AG10803 (cell line): ENCODE measurements at regions not wholly inside any gene's neighbourhood (a gene's known extent, or its start where the extent isn't known, plus 50 kb on each side); places are given as distances from the start of the nearest gene placed in this dataset.
"Not testable (repeated sequence)": the region's sequence is repeated elsewhere in the genome, so short reads cannot be mapped to it uniquely, and the experiment has no call there.

Experiments
- DNase-seq: peaks from one replicate; pipeline ENCODE4 v3.0.0; 2010; ENCODE audit warnings: low read depth
- H3K4me3 ChIP-seq: 2 replicates; pipeline ENCODE4 v1.5.1; 2011; ENCODE audit warnings: mild to moderate bottlenecking, low read length, control low read depth
- TF ChIP-seq, protein P1 (sequence below): conservative IDR thresholded peaks from 2 replicates; pipeline ENCODE4 v1.5.1; 2011; ENCODE audit warnings: mild to moderate bottlenecking, low read length, control low read depth, inconsistent platforms

DNA sequence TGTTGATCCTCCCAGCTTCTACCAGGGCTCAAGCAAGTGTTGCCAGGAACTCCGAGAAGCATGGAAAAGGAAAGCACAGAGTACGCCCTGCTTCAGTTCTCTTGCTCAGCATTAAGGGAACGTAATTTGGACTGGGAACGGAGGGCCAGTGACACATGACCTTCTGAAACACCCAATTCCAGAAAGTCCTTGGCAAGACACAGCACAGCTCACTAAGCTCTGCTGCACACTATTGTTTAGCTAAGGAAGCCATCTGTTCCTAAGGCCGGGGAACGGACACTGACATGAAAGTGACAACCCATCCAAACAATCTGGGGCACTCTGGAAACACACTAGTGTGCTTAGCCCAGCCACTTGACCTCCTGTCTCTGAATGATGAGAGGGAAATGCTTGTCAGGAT, 56.9 kb upstream of the NXT1 start:
- no peak overlapping the region for H3K4me3 ChIP-seq
- no peak for DNase-seq
- TF ChIP-seq, protein P1, sequence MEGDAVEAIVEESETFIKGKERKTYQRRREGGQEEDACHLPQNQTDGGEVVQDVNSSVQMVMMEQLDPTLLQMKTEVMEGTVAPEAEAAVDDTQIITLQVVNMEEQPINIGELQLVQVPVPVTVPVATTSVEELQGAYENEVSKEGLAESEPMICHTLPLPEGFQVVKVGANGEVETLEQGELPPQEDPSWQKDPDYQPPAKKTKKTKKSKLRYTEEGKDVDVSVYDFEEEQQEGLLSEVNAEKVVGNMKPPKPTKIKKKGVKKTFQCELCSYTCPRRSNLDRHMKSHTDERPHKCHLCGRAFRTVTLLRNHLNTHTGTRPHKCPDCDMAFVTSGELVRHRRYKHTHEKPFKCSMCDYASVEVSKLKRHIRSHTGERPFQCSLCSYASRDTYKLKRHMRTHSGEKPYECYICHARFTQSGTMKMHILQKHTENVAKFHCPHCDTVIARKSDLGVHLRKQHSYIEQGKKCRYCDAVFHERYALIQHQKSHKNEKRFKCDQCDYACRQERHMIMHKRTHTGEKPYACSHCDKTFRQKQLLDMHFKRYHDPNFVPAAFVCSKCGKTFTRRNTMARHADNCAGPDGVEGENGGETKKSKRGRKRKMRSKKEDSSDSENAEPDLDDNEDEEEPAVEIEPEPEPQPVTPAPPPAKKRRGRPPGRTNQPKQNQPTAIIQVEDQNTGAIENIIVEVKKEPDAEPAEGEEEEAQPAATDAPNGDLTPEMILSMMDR, result no peak

DNA sequence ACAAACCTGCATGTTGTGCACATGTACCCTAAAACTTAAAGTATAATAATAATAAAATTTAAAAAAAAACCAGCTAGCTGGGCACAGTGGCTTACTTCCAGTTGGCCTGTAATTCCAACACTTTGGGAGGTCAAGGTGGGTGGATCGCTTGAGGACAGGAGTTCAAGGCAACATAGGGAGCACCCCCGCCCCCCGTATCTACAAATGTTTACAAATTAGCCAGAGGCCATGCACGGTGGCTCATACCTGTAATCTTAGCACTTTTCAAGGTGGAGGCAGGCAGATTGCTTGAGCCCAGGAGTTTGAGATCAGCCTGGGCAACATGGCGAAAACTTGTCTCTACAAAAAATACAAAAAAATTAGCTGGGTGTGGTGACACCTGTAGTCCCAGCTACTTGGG, 58.3 kb upstream of the NXT1 start:
- not testable (repeated sequence) for DNase-seq, H3K4me3 ChIP-seq

DNA sequence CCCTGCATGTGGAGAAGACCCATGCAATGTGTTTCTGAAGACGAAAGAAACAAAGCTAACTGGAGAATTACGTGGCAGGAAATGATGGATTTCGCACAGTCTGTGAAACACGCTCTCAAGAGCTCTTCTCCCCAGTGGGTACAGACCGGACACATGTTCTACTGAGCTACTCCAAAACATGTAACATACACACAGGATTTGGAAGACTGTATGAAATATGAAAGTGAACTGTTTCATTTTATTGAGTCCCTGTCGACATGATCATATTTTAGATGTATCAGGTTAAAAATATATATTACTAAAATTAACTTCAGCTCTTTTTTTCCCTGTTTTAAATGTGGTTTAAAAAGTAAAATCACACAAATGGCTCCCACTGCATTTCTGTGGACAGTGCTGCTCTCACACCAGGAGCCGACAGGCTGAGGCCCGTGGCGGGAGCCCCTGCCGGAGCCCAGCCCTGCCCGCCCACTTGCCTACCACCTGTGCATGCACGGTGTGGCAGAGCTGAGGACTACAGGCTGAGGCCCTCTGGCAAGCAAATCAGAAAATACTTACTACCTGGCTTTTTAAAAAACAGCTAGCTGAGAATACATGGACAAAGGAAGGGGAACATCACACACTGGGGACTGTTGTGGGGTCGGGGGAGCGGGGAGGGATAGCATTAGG, 58.9 kb upstream of the NXT1 start:
- DNase-seq, result peak; percentile 12
- no peak overlapping the region for H3K4me3 ChIP-seq
- TF ChIP-seq, protein P1, result no peak

DNA sequence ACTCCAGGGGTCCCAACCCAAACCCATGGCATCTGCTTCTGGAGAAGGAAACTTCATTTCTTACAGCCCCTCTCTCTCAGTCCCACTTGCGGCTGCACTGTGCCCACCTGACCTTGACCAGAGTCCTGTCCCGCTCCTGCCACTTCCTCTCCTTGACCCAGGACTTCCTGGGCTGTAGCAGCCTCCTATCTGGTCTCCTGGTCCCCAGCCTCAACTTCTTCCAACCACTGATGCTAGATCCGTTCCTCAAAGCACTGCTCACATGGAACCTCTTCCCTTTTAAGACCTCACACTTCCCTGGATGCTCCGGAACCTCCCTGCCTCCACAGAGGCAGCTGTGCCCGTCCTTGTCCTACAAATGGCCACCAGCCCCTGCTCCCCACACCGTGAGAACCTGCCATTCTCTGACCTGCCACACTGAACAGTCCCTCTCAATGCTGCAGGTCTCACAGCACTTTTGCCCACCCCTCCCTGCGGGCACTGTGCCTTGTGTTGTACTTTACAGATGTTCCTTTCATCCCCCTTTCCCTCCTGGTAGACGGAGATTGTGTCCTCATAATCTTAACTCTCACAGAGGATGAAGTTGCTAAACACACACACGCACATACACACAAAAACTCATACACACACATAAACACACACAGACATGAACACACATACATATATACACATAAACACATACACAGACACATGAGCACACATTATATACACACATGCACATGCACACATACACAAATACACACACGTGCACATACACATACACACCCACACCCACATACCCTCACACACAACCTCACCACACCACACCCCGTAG, 59.6 kb upstream of the NXT1 start:
- TF ChIP-seq, protein P1, result no peak
- no peak overlapping the region for H3K4me3 ChIP-seq
- DNase-seq, result no peak

DNA sequence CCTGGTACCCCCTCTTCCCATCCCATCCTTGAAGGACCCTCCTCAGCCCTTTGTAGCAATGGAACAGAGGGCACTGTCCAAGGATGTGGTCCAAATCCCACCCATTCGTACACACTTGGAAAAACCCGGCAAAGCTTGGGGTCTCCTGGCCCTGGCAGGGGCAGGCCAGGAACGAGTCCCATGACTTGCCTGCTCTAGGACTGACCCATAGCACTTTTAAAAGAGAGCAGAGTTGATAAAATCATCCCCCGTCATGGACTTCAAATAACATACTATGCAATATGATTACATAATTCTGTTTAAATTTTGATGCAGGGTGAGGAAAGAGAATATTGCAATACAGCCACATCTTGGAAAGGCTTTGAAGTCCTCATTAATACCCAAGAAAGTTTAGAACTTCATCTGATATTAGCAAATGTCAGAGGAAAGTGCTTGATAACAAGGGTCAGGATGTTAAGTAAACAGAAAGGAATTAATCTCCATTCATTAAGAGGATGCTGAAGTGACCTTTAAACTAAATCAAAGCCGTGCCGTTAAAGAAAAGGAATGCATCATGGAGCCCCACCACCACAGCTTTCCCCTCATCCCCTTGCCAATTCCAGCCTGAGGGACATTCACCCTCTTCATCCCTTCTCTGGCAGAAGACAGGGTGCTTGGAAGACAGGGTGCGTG, 60.7 kb upstream of the NXT1 start:
- DNase-seq, result no peak
- TF ChIP-seq, protein P1, result no peak
- no peak overlapping the region for H3K4me3 ChIP-seq

DNA sequence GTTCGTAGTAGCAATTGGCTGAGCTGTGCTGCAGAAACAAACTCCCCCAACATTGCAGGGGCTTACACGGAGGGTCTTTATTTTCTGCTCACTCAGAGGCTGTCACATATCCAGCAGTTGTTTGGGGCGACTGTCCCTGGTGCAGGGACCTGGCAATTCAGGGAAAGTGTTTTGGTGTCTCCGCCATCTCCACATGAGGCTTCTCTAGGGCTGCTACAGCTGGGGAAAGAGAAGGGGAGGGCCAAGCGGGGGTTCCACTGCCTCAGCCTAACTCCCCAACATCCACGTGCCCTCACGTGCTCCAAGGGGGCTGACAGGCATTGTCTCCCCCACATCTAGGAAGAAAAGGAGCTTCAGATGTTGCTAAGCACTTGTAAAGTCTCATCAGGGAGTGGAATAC, 61.3 kb upstream of the NXT1 start:
- no peak for DNase-seq
- TF ChIP-seq, protein P1, result no peak
- H3K4me3 ChIP-seq, result no peak overlapping the region

DNA sequence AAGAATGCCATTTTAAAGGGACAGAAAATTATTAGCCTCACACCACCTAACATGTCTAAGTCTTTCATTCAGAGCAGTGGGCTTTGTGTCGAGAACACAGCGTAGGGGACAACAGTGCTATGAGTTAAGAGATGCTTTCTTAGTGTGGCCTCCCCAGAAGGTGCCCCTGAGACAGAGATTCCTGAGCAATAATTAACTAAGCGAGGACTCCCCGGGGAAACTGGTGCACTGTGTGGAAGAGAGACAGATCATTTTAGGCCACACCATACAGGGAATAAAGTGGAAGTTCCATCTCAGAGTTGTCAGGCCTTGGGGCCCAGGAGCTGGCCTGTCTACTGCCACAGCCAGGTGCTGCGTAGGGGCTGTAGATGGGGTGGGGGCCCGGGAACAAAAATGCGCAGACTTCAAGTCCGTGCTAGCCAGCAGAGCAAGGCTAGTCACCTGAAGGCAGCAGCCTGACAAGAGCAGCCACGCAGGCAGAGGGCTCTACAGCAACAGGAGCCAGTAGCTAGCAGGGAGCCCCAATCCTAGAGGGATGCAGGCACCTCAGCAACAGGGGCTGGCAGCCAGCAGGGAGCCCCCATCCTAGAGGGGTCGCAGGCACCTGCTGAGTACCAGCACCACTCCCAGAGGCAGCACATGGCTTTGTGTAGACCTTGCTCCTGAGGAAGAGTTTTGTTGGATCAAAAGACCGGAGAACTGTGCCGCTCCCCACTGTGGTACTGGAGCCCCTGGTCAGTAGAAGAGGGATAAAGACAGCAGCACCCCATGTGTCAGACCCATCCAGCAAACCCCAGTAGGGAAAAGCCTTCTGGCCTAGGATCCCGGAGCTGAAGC, 63.0 kb upstream of the NXT1 start:
- no peak overlapping the region for H3K4me3 ChIP-seq
- DNase-seq, result no peak
- TF ChIP-seq, protein P1, result no peak
